HG03097 (cell line): ENCODE measurements at regions not wholly inside any gene's neighbourhood (a gene's known extent, or its start where the extent isn't known, plus 50 kb on each side); places are given as distances from the start of the nearest gene placed in this dataset.
"Not testable (repeated sequence)": the region's sequence is repeated elsewhere in the genome, so short reads cannot be mapped to it uniquely, and the experiment has no call there.

ENCODE experiments used
- ATAC-seq: cut with Tn5 transposase; IDR thresholded peaks from one replicate; pipeline ENCODE4 v1.9.1; 2021; ENCODE audit not compliant: unreplicated experiment, low FRiP score

DNA sequence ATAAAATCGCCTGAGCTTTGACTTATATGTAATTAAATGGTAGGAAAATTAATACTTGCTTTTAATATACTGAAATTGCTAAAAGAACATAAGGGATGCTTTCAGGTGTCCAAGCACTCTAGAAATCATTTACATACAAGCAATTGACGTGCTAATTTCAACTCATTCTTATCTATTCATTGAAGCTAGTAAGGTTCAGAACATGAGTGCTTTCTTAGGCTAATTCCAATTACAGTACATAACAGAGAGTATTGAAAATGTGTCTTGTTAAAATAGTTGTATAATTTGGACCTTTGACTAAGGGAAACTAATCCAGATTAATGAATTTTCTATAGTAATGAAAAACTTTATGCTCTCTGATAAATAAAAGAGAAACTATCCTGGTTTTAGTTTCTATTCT lies 1016.4 kb upstream of the TYRP1 start:
- no peak for ATAC-seq

- no peak for ATAC-seq
Observed at GRCh38 chr9:11686733-11687132, 1006.5 kb upstream of the TYRP1 start.

- no peak for ATAC-seq
Observed at GRCh38 chr9:11697126-11697525, 996.1 kb upstream of the TYRP1 start.

DNA sequence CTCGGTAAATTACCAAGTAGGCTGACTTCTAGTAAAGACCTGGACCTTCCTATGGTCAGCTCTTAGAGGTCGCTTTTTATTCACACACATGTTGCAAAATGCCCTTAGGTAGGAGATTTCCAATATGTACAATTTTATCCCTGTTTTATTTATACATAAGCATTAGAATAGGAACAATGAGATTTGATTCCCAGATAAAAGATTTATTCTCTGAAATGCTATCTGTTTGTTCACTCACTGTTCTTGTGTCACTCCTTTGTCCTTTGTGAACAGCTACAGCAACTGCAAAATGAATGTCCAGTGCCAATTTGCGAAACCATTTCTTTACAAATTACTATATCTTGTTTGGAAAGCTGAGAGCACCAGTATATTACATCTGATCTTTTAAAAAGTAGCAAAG lies 991.5 kb upstream of the TYRP1 start:
- ATAC-seq: no peak

DNA sequence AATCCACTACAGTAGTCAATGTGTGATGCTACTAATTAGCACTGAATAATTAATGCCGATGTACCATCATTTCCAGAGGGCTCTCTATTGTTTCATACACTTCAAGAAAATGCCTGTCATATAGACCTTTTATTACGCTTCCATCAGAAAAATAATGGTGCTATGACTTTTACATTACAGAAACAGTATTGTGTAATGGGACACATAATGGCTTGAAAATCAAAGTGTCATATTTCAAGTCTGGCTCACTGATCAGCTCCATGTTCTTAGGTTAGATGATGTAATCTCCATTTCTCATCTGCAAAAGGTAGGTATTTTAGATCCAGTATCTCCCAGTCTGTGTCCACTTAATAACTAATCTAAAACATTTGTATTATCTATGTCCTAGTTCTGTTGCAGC lies 990.6 kb upstream of the TYRP1 start:
- ATAC-seq: no peak

DNA sequence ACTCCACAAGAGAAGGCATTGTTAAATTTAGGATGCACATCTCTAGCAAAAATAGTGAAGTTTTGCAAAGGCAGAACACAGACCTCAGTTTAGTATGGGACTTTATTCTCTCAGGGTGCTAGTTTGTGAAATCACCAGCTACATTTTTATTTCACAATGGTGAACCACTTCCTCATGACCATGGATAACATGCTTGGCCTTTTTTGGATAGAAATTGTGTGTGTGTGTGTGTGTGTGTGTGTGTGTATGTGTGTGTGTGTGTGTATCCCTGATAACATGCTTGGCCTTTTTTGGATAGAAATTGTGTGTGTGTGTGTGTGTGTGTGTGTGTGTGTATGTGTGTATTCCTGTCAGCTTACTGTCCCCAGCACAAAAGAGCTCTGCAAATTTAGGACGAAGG lies 989.0 kb upstream of the TYRP1 start:
- not testable (repeated sequence) for ATAC-seq

DNA sequence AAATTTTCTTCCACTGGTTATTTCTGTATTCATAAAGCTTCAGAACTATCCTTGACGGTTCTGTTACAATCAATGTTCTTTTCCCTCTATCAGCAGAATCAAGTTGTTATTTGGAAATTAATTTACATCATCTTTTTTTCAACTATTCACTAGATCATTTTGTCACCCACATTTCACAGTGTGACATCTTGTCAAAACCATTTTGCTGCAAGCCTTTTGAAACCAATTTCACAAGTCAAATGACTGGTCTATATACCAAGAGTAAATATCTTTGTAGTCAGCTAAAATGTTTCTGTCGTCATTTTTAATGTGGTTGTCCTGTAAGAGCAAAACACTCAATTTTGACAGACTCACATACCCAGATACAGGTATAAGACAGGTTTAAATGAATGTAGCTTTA lies 984.3 kb upstream of the TYRP1 start:
- ATAC-seq: no peak

DNA sequence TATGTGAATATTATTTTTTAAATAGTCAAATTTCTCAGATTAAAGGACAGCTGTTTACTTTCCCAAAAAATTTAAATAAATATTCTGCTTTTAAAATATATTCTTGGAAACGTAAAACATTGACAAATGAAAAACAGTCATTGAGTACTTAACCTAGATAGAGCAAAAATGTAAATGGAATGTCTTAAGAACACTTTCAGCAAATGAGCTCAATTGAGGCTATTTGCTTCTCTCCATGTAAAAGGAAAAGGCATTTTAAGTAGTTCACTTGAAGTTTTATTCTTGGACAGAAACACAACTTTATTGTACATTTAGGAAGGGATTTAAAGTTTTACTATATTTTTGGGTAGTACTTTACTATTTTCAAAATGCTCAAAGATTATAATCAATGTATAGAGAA lies 983.6 kb upstream of the TYRP1 start:
- ATAC-seq: no peak

GRCh38 chr9:11713077-11713476 lies 980.1 kb upstream of the TYRP1 start:
- ATAC-seq: no peak

DNA sequence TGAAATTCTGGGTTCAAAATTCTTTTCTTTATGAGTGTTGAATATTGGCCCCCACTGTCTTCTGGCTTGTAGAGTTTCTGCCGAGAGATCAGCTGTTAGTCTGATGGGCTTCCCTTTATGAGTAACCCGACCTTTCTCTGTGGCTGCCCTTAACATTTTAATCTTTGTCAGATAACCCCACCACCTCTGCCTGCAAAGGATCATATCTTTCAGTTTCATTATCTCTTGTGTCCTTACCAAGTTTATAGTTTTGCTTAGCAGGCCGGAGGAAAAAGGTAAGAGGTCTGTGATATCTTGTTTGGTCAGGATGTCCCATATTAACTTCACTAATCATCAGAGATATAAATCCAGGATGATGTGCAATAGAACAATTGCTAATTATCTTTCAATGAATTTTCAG lies 970.2 kb upstream of the TYRP1 start:
- no peak for ATAC-seq

GRCh38 chr9:11726659-11727058 lies 966.5 kb upstream of the TYRP1 start:
- ATAC-seq: no peak

DNA sequence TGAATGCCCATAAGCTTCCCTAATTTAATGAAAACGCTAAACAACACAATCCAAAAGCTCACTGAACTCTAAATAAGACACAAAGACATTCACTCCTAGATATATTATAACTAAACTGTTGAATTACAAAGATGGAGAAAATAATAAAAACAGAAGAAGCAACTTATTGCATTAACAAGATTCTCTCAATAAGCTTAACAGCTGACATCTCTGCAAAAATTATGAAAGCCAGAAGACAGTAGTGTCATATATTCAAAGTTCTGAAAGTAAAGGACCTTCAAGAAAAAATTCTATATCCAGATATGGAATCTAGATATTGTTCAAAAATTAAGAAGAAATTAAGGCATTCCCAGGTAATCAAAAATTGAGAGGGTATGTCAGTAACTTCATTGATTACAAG lies 957.8 kb upstream of the TYRP1 start:
- no peak for ATAC-seq

GRCh38 chr9:11742471-11742870 lies 950.7 kb upstream of the TYRP1 start:
- ATAC-seq: no peak

DNA sequence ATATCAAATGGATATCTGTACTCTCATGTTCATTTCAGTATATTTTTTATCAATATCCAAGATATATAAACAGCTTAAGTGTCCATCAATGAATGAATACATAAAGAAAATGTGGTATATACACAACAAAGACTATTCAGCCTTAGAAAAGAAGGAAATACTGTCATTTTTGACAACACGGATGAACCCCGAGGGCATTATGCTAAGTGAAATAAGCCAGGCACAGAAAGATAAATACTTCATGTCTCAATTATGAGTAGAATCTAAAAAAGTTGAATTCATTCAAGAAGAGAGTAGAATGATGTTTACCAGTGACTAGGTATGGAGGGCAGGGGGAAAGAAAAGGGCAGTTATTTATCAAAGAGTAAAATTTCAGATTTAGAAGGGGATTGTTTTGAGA lies 949.8 kb upstream of the TYRP1 start:
- no peak for ATAC-seq

- ATAC-seq: no peak
Observed at GRCh38 chr9:11749396-11749795, 943.8 kb upstream of the TYRP1 start.

- no peak for ATAC-seq
Observed at GRCh38 chr9:11755951-11756350, 937.2 kb upstream of the TYRP1 start.

DNA sequence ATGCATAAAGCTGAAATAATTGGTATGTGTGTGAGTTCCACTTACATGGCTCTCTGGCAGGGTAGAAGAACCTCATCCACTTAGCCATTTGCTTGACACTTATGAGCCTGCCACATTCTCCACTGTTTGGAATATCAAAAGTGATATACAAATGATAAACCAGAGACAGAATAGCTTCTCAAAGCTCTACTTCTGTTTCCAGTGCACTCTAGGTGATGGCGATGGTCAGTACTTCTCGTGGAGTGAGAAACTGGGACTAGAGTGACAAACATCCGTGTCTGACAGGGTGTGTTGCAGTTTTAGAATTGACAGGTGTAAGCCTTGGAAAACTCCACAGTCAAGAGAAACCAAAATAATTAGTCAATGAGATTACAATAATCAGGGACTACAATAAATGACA lies 935.8 kb upstream of the TYRP1 start:
- no peak for ATAC-seq

DNA sequence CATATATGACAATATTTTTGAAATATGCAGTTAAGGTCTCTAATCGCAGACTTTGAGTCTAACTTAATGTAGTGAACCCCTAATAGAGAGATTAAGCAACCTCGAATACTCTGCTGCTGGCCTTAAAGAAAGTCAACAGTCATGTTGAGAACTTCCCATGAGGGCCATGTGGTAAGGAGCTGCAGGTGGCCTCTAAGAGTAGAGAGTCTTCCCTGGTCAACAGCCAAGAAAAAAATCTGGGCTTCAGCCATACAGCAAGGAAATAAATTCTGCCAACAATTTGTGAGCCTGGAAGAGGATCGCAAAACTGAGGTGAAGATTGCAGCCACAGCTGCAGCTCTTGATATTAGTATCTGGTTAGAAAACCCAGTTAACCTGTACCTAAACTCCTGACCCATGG lies 935.2 kb upstream of the TYRP1 start:
- ATAC-seq: no peak

- no peak for ATAC-seq
Observed at GRCh38 chr9:11779971-11780370, 913.2 kb upstream of the TYRP1 start.

DNA sequence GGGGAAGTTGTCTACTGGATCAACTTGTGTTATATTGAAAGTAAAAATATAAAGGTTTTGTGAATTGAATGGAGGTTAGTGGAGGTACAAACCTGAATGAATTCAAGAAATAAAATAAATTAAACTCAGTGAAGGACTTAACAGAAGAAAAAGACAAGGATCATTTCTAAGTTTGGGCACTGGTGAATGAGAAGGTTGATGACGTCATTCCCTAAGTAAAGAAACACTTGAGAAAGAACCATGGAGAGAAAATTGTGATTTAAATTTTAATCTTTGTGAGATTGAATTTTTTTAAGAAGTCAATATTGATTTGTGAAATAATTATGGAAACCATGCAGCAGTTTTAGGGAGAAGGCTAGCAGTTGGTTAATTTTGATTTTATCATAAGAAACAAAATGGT lies 900.3 kb upstream of the TYRP1 start:
- no peak for ATAC-seq

DNA sequence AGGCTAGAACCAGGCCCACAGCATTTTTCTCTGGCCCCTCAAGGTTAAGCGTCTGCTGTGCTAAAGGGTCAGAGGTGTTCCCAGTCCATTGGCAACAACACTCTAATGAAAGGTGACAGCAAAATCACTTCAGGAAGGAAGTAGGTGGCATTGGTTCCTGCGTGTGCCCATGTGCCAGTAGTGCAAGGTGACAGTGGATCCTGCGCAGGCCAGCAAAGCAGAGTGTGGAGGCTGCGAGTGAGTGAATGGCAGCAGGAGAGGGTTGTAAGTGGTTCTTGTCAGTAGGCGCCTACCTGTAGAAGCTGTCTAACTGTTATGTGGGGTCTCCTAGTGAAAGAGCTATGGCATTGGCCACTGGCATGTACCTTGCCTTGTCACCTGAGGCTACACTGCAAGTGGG lies 898.2 kb upstream of the TYRP1 start:
- no peak for ATAC-seq

- no peak for ATAC-seq
Observed at GRCh38 chr9:11805969-11806368, 887.2 kb upstream of the TYRP1 start.

DNA sequence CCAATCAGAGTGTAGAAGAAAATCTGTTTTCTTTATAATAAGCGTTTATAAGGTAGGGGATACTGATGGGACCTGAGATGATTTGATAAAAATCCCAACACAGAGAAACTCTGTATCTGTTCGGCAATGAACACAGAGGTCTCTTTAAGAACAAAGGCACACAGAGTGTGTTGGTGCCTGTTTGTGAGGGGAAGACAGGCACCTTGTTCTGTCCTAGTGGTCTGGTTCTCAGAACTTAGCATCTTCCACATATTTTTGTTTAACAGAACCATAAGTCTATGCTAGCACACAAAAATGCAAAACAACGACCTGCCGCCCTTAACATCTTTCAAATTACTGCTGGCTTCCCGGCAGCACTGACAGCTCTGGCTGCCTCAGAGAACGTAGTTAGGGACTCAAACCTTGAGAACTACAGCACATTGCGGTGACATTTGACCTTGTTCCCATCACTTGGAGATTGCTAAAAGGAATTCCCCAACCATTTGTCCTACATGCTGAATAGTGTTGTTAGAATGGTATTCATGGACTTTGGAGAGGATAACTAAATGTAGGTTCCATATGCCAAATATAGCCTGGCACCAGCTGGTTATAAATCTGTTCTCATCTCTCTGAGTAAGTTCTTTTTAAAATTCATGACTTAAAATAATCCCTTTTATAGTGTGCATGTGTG lies 871.7 kb upstream of the TYRP1 start:
- no peak for ATAC-seq
